ENCODE measurements at regions not wholly inside any gene's neighbourhood (a gene's known extent, or its start where the extent isn't known, plus 50 kb on each side); places are given as distances from the start of the nearest gene placed in this dataset.
"Not testable (repeated sequence)": the region's sequence is repeated elsewhere in the genome, so short reads cannot be mapped to it uniquely, and the experiment has no call there.

DNA sequence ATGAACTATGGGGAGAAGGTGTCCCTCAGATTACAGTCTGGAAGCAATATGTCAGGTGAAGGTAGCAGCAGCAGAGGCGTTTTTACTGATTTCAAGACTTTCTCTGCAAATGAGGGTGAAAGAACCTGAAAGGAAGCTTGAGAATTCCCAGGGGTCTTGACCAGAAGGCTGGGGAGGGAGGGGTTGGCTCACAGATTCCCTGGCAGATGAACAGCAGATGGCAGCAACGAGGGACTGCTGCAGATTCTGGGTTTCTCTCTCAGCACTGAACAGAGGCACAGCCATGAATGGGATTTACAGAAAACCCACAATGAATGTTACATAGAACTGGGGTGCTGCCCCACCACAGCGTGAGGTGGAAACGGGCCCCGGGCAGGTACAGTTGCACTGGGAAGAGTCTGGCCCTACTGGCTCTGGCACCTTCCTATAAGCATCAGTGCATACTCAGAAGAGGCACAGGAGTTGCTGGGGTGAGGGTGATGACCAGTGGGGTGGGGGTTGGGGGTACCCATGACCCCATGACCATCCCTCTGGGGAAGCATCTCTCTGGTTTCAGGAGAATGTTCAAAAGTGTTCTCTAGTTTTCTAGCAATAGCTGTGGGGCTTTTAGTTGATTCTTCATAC, 317.8 kb downstream of the SH2D4B start:
- CTCF ChIA-PET = interaction anchor here (1.0 to 2.9 kb wide), 16 partner anchors 10 to 324 kb away, joined by 3 to 18 read pairs (median 4); no protein-coding TSS in a partner anchor
- TF ChIP-seq CTCF (IDR thresholded peaks at IDR 0.05; ENCODE audit: control extremely low read depth, extremely low read depth, low read depth, missing control alignments) = peak; percentile 54
- POLR2A ChIA-PET = no interaction called here
- peak; percentile 38 for DNase-seq (ENCODE audit: extremely low spot score)

DNA sequence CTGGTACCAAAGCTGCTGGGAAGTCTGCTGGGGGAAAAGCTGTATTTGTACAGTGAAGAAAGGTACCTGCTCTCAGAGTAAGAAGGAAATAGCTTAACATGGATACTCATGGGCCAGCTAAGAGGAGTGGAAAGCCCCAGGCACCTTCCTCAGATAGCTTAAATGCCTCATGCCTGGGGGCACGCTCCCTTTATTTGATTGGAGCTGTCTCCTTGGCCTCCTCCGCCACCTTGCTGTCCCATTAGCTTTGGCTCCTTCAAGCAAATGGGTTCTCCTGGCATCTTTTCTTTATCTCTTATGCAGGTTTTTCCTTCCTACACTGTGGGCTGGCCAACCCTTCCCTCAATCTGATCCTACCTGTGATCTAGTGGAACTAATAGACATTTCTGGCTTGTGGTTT, 318.5 kb downstream of the SH2D4B start:
- ChIA-PET POLR2A (no interaction called here), CTCF (interaction anchor here (1.1 to 2.9 kb wide), 9 partner anchors 9 to 323 kb away, joined by 3 to 18 read pairs (median 6); no protein-coding TSS in a partner anchor)
- TF ChIP-seq CTCF (IDR thresholded peaks at IDR 0.05; ENCODE audit: control extremely low read depth, extremely low read depth, low read depth, missing control alignments) = no peak
- DNase-seq (ENCODE audit: extremely low spot score) = no peak

GRCh38 chr10:80859279-80859678, 321.6 kb downstream of the SH2D4B start:
- POLR2A ChIA-PET = interaction anchor here (0.6 kb wide), 1 partner anchor 451 kb away, joined by 5 read pairs; the partner anchor contains the start of gene PRXL2A
- CTCF ChIA-PET; DNase-seq (ENCODE audit: extremely low spot score): not testable (repeated sequence)

GRCh38 chr10:80860719-80861118, 323.0 kb downstream of the SH2D4B start:
- CTCF ChIA-PET = interaction anchor here (1.6 to 2.0 kb wide), 2 partner anchors 161 to 243 kb away, joined by 3 to 10 read pairs; no protein-coding TSS in a partner anchor
- POLR2A ChIA-PET = no interaction called here
- TF ChIP-seq CTCF (IDR thresholded peaks at IDR 0.05; ENCODE audit: control extremely low read depth, extremely low read depth, low read depth, missing control alignments) = no peak
- no peak for DNase-seq (ENCODE audit: extremely low spot score)

DNA sequence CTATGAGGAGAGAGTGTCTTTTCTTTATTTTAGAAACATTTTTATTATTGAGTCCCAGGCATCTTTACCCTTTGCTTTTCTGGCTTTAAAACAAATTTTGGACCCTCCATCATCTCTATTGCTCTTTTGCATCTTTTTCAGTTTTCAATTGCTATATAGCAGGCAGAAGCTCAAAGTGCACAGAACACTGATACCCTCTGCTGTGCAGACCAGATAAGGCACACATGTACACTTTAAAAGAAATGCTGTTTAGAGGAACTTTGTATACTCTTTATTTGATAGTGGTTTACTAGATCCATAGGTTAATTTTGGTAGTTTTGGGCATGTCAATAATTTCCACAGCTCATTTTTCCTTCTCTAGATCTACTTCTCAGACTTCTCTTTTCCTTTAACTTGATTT, 324.2 kb downstream of the SH2D4B start:
- no peak for DNase-seq (ENCODE audit: extremely low spot score)
- CTCF ChIA-PET = interaction anchor here (1.0 to 2.0 kb wide), 3 partner anchors 17 to 244 kb away, joined by 3 to 10 read pairs (median 3); no protein-coding TSS in a partner anchor
- POLR2A ChIA-PET = no interaction called here
- peak; percentile 35 for TF ChIP-seq CTCF (IDR thresholded peaks at IDR 0.05; ENCODE audit: control extremely low read depth, extremely low read depth, low read depth, missing control alignments)

DNA sequence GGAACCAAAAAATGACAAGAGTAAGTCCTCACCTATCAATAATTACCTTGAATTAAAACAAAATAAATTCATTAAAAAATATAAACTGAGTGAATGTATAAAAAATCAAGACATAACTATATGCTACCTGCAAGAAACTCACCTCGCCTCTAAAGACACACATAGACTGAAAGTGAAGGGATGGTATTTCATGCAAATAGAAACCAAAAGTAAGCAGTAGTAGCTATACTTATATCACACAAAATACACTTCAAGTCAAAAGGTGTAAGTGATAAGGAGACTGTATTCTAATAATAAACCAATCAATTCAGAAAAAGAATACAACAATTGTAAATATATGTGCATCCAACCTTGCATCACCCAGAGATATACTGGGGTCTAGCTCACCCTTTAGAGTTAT, 332.6 kb downstream of the SH2D4B start:
- POLR2A ChIA-PET = interaction anchor here (0.5 kb wide), 1 partner anchor 411 kb away, joined by 3 read pairs; no protein-coding TSS in a partner anchor

More for the DNA sequence above, 332.6 kb downstream of the SH2D4B start:
- no peak for TF ChIP-seq CTCF (IDR thresholded peaks at IDR 0.05; ENCODE audit: control extremely low read depth, extremely low read depth, low read depth, missing control alignments)
- CTCF ChIA-PET = interaction anchor here (1.5 kb wide), 1 partner anchor 9 kb away, joined by 4 read pairs; no protein-coding TSS in a partner anchor
- no peak for DNase-seq (ENCODE audit: extremely low spot score)

All from GM10248 (cell line).